GM19463 (cell line): ENCODE measurements at regions not wholly inside any gene's neighbourhood (a gene's known extent, or its start where the extent isn't known, plus 50 kb on each side); places are given as distances from the start of the nearest gene placed in this dataset.

ENCODE experiments used
- ATAC-seq: cut with Tn5 transposase; IDR thresholded peaks from one replicate; pipeline ENCODE4 v1.9.1; 2021; ENCODE audit warnings: mild to moderate bottlenecking, moderate library complexity; ENCODE audit not compliant: unreplicated experiment

- no peak for ATAC-seq
Measured at GRCh38 chr19:29371251-29372090, 154.3 kb upstream of the VSTM2B start.

GRCh38 chr19:29372091-29372415, 153.7 kb upstream of the VSTM2B start:
- ATAC-seq, result no peak

DNA sequence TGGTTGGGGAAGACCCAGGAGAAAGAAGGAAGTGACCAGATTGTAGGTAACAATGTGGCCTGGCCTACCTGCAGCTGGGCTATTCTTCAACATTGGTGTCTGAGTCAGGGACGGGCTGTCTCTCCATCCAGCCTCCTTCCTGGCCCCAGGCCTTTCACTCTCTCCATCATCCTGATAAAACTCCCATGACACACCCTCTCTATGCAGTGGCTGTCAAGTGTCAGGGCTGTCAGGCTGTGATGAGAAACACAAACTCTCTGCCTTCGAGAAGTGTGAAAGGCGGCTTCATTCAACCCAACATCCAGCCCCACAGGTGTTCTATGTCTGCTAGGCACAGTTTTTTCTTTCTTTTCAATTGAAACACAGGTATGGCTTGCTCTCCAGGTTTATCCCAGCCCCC, 153.3 kb upstream of the VSTM2B start:
- ATAC-seq, result no peak

- no peak for ATAC-seq
Measured at GRCh38 chr19:29372921-29373797, 152.6 kb upstream of the VSTM2B start.

DNA sequence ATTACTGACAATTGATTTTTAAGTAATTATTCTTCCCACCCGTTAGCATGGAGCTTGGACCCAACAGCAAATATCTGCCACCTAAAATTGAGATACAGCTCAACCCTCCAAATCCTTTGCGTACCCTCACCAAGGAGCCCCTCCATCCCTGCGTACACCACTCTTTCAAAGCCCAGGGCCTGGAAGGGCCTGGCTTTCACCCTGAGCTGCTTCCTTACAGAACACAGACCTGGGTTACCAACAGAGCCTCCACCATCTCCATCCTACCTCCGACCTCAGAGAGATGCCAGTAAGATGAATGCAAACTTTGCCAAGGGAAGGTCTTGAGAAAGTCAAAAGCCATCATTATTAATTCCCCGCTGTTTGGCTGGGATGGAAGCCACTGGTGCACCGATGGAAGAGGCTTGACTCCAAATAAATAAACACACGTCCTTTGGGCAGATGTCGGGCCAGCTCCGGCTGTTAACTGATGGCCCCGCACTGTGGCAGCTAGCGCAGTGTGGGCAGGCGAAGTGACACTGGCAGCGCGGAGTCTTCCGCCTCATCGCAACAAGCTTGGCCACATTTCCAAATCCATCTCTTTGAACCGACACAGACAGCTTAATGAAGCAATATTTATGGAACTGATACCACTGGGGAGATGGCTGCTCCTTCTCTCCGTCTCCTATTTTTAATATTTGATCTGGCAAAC, 150.2 kb upstream of the VSTM2B start:
- ATAC-seq, result no peak

DNA sequence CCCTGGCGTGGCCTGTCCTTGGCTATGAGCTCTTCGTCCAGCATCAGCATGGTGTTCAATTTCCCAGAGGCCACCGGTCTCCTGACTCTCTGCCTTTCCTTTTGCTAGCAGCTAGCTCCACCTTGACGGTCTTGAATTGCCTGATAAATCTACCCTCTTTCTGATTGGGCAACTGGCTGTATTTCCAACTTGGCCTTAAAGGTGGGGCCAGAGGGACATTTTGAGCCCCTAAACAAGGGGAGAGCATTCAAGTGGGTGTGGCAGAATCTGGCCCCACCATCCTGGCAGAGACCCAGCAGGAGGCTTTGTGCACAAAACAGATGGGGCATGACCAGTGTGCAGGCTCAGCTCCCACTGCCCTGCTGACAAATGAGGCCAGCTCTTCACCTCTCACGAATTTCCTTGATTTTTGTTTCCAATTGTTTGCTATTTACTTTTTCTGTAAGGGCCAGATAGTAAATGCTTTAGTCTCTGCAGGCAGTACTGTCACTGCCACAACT, 148.9 kb upstream of the VSTM2B start:
- ATAC-seq, result no peak

DNA sequence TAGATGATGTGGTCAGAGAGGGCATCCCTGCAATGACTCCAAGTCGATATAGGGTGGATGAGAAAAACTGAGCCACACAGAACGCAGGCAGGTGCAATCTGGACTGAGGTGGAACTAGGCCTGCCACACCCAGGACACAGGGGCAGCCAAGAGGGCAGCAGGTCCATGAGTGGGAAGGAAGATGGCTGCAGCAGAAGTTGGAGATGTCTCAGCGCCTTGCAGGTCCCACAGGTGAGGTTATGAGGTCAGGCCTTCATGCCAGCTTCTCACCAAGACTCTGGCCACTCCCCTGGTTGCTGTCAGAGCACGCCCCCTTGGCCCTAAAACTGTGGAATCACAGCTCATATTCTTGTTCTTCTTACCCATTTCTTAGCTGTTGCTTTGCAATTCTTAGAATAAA, 147.7 kb upstream of the VSTM2B start:
- ATAC-seq, result no peak

DNA sequence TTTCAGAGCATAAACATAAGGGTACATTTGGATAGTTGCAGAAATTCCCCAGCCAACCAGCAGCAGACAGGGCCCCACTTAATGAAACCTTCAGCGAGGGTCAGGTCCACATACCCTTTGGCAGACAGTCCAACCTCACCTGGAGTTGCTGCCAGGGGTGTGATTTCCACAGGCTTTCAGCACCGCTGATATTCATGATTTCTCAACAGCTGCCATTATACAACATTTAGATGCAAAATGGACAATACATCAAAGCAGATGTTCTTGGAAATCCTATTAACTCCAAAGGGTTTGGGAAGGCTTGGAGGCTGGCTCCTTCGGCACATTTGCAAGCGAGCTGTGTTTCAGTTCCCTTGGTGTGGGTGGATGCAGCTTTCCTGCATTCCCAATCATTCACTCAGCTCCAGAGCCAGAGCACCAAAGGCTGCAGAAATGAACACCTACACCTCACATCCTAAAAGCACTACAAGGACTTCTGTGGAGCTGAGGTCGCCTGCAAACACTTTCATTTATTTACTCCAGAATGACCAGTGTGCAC, 147.2 kb upstream of the VSTM2B start:
- no peak for ATAC-seq

- no peak for ATAC-seq
Measured at GRCh38 chr19:29379257-29380021, 146.4 kb upstream of the VSTM2B start.

GRCh38 chr19:29380581-29380980, 145.2 kb upstream of the VSTM2B start:
- ATAC-seq, result no peak

DNA sequence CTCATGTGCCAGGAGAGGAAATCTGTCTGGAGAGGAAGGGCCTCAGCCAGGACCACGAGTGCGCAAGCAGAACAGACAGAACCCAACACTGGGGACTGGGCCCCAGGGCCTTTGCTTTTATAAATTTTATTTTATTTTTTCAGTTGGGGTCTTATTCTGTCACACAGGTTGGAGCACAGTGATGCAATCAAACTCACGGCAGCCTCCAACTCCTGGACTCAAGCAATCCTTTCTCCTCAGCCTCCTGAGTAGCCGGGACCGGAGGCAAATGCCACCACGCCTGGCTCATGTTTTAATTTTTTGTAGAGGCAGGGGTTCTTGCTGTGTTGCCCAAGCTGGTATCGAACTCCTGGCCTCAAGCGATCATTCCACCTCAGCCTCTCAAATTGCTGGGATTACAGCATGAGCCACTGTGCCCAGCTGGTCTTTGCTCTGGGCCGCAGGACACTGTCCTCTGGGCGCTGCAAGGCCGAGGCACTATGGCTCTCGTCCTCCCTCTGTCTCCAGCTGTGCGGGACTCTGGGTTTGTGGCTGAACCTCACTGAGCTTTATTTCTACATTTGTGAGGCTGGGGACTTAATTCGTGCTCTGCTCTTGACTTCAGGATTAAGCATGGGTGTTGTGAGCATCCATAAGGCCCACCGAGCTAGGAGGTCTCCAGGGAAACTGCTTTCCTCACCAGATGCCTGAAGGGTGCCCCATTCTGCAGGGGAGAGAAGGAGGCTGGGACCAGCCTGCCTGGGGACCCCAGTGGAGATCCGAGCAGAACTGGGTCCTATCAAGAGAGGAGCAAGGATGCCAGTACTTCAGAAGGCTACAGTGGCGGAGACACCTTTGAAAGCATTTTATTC, 144.2 kb upstream of the VSTM2B start:
- ATAC-seq, result no peak

GRCh38 chr19:29383696-29384095, 142.1 kb upstream of the VSTM2B start:
- no peak for ATAC-seq

GRCh38 chr19:29384656-29385055, 141.1 kb upstream of the VSTM2B start:
- no peak for ATAC-seq

DNA sequence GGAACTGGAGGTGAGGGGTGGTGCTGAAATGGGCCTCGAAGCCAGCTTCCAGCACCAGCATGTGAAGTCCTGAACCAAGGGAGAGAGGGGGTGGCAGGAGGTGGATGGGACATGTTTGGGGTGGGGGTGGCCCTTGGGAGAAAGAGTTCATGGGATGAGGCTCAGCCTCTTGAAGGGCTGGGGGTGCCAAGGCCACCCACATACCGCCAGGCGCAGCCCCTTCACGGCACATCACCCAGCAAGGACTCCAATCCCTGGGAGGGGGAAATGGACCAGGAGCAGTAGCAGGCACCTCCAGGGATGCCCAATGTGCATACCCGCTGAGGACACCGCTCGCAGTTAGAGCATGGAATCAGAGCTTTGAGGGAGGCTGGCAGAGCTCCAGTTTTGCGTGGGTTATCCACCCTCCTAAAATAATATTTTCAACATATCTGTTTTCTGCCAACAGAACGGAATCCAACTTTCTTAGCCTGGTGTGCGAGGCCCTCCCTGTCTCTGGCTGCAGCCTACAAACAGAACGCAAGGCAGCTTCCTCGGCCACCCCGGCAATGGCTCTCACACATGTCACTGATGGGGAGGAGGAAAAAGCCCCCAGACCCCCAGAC, 140.5 kb upstream of the VSTM2B start:
- no peak for ATAC-seq

GRCh38 chr19:29386970-29387369, 138.8 kb upstream of the VSTM2B start:
- no peak for ATAC-seq

DNA sequence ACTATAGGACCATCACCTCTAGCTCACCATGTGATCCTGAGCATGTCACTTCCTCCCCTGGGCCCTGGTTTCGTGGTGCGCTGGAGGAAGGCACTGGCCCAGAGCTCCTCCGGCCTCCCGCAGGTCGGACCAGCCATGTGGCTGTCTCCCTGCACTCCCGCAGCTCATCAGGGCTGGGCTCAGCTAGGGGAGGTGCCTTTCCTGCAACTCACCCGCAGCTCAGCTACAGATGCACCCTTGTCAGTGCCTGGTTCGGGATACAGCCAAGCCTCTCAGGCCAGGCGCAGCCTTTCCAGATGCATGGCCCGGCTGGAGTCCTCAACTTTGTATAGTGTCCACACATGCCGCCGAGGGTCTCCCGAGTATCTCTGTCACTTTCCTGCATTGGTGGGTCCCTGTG, 138.2 kb upstream of the VSTM2B start:
- ATAC-seq, result no peak

GRCh38 chr19:29389495-29389894, 136.3 kb upstream of the VSTM2B start:
- ATAC-seq, result no peak

GRCh38 chr19:29390742-29391141, 135.1 kb upstream of the VSTM2B start:
- ATAC-seq, result no peak

GRCh38 chr19:29393915-29394460, 131.8 kb upstream of the VSTM2B start:
- ATAC-seq, result no peak
